Stimulated activated CD4-positive, alpha-beta T cell treated with anti-CD3 and anti-CD28 coated beads, Interleukin-1b, Interleukin-23, amount 100 ng/mL, for 4 hours (primary cell): ENCODE measurements at regions not wholly inside any gene's neighbourhood (a gene's known extent, or its start where the extent isn't known, plus 50 kb on each side); places are given as distances from the start of the nearest gene placed in this dataset.

Experiments used
- DNase-seq, 2 donors: peaks; one replicate each; pipeline ENCODE4 v3.0.0-alpha.2; 2020; ENCODE audit warnings: low read depth in 2 of 2

GRCh38 chr13:85665286-85665685 lies 133.9 kb downstream of the SLITRK6 start:
- DNase-seq, result no peak

- no peak for DNase-seq
These were observed 135.4 kb downstream of the SLITRK6 start for GRCh38 chr13:85663856-85664255.

- no peak for DNase-seq
These were observed 137.0 kb downstream of the SLITRK6 start for GRCh38 chr13:85662186-85662585.

- no peak for DNase-seq
These were observed 137.5 kb downstream of the SLITRK6 start for GRCh38 chr13:85661675-85662074.

GRCh38 chr13:85659493-85659892 lies 139.7 kb downstream of the SLITRK6 start:
- no peak for DNase-seq

GRCh38 chr13:85657942-85658341 lies 141.3 kb downstream of the SLITRK6 start:
- DNase-seq, result no peak

GRCh38 chr13:85655040-85655439 lies 144.2 kb downstream of the SLITRK6 start:
- DNase-seq, result no peak

GRCh38 chr13:85654227-85654626 lies 145.0 kb downstream of the SLITRK6 start:
- DNase-seq, result no peak

- DNase-seq, result no peak
These were observed 145.5 kb downstream of the SLITRK6 start for GRCh38 chr13:85653681-85654080.

GRCh38 chr13:85652491-85652890 lies 146.7 kb downstream of the SLITRK6 start:
- DNase-seq, result no peak

GRCh38 chr13:85651440-85651839 lies 147.8 kb downstream of the SLITRK6 start:
- DNase-seq, result no peak

GRCh38 chr13:85650613-85651012 lies 148.6 kb downstream of the SLITRK6 start:
- no peak for DNase-seq

- no peak for DNase-seq
These were observed 158.5 kb downstream of the SLITRK6 start for GRCh38 chr13:85640727-85641126.

- DNase-seq, result no peak
These were observed 160.3 kb downstream of the SLITRK6 start for GRCh38 chr13:85638815-85639393.

- no peak for DNase-seq
These were observed 161.0 kb downstream of the SLITRK6 start for GRCh38 chr13:85638265-85638664.

- no peak for DNase-seq
These were observed 166.6 kb downstream of the SLITRK6 start for GRCh38 chr13:85632526-85633195.

GRCh38 chr13:85631801-85632200 lies 167.4 kb downstream of the SLITRK6 start:
- DNase-seq, result no peak

- DNase-seq, result no peak
These were observed 172.6 kb downstream of the SLITRK6 start for GRCh38 chr13:85626603-85627002.

GRCh38 chr13:85619321-85619720 lies 179.9 kb downstream of the SLITRK6 start:
- no peak for DNase-seq

- DNase-seq, result no peak
These were observed 180.7 kb downstream of the SLITRK6 start for GRCh38 chr13:85618521-85618920.

- no peak for DNase-seq
These were observed 182.9 kb downstream of the SLITRK6 start for GRCh38 chr13:85616275-85616674.

- no peak for DNase-seq
These were observed 184.2 kb downstream of the SLITRK6 start for GRCh38 chr13:85615031-85615430.

- DNase-seq, result no peak
These were observed 189.2 kb downstream of the SLITRK6 start for GRCh38 chr13:85610024-85610423.
